ENCODE measurements at regions not wholly inside any gene's neighbourhood (a gene's known extent, or its start where the extent isn't known, plus 50 kb on each side); places are given as distances from the start of the nearest gene placed in this dataset.
"Not testable (repeated sequence)": the region's sequence is repeated elsewhere in the genome, so short reads cannot be mapped to it uniquely, and the experiment has no call there.

DNA sequence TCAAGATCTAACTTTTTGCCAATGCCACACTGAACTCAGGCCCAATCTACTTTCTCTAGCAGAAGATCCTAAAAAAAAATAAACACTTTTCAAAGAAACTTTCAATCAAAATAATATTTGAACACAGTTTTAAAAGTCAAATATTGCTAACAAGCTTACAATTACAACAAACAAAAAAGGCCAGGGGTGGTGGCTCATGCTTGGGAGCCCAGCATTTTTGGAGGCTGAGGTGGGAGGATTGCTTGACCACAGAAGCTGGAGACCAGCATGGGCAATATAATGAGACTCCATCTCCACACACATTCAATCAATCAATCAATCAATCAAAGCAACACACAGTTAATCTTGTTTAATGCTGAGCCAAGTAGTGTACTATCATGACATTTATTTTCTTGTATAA, 149.2 kb downstream of the CYP26A1 start:
- no peak for DNase-seq (ENCODE audit: low read depth)
- no peak overlapping the region for H3K4me3 ChIP-seq (ENCODE audit: low read depth, low read length)
- TF ChIP-seq, protein P1, sequence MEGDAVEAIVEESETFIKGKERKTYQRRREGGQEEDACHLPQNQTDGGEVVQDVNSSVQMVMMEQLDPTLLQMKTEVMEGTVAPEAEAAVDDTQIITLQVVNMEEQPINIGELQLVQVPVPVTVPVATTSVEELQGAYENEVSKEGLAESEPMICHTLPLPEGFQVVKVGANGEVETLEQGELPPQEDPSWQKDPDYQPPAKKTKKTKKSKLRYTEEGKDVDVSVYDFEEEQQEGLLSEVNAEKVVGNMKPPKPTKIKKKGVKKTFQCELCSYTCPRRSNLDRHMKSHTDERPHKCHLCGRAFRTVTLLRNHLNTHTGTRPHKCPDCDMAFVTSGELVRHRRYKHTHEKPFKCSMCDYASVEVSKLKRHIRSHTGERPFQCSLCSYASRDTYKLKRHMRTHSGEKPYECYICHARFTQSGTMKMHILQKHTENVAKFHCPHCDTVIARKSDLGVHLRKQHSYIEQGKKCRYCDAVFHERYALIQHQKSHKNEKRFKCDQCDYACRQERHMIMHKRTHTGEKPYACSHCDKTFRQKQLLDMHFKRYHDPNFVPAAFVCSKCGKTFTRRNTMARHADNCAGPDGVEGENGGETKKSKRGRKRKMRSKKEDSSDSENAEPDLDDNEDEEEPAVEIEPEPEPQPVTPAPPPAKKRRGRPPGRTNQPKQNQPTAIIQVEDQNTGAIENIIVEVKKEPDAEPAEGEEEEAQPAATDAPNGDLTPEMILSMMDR (IDR thresholded peaks at IDR 0.05; ENCODE audit: insufficient read depth, low read length) = no peak

DNA sequence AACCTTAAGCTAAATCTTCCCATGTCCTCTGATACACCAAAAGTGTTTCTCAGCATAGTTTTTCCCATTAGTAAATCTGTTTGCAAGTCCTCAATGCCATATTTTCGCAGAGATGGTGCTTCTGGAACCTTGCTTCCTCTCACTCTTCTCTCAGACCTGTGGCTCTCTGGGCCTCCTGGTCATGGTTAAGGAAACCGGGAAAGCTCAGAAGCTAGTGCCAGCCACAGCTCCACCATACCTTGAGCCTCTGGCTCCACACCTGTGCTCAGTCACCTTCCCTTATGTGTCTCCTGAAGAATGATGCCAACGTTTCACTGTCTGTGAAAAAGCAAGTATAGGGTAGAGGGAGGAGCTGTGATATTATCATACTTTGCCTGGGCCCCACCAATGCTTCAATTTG, 149.6 kb downstream of the CYP26A1 start:
- no peak for DNase-seq (ENCODE audit: low read depth)
- TF ChIP-seq, protein P1 (IDR thresholded peaks at IDR 0.05; ENCODE audit: insufficient read depth, low read length) = no peak
- no peak overlapping the region for H3K4me3 ChIP-seq (ENCODE audit: low read depth, low read length)

DNA sequence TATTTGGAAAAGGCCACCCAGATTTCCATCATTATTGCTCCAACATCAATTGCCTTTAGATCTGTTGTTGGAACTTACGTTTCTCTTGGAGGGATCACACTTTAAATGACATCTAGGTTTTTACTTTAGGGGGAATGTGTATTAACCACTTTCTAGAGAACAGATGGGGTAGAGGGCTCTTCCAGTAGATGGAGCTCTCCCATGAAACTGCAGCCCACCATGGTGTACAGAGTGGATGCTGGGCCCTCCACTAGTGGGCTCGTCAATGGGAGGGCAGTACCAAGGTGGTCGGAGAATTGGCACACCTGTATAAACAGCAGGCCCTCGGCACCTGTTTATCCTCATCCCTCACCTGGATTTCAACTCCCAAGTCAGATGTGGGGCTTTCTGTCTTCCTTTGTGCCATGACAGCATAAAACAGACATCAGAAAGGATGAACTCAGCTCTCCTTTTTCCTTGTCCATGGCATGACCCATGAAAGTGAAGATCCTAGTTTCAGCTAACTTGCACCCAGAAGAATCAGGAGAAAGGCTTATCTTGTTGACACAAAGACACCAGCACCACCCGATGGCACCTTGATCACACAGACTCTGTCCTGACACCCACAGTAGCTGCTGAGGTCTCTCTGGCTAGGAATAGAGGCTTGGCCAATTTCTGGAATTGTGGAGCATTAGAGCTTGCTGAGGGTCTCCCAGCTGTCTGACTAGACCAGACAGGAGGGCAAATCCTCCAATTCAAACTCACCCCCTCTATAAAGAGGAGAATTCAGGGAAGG, 150.5 kb downstream of the CYP26A1 start:
- TF ChIP-seq, protein P1 (IDR thresholded peaks at IDR 0.05; ENCODE audit: insufficient read depth, low read length) = no peak
- no peak for DNase-seq (ENCODE audit: low read depth)
- H3K4me3 ChIP-seq (ENCODE audit: low read depth, low read length) = no peak overlapping the region

GRCh38 chr10:93225938-93226337, 152.2 kb downstream of the CYP26A1 start:
- TF ChIP-seq, protein P1 (IDR thresholded peaks at IDR 0.05; ENCODE audit: insufficient read depth, low read length) = no peak
- DNase-seq (ENCODE audit: low read depth) = no peak

GRCh38 chr10:93226619-93227018, 152.9 kb downstream of the CYP26A1 start:
- TF ChIP-seq, protein P1 (IDR thresholded peaks at IDR 0.05; ENCODE audit: insufficient read depth, low read length) = no peak
- no peak for DNase-seq (ENCODE audit: low read depth)
- H3K4me3 ChIP-seq (ENCODE audit: low read depth, low read length) = no peak overlapping the region

More at GRCh38 chr10:93225938-93226337, 152.2 kb downstream of the CYP26A1 start:
- H3K4me3 ChIP-seq (ENCODE audit: low read depth, low read length) = no peak overlapping the region

- H3K4me3 ChIP-seq (ENCODE audit: low read depth, low read length); DNase-seq (ENCODE audit: low read depth): not testable (repeated sequence)
These were observed 156.9 kb downstream of the CYP26A1 start for GRCh38 chr10:93230596-93230995.

DNA sequence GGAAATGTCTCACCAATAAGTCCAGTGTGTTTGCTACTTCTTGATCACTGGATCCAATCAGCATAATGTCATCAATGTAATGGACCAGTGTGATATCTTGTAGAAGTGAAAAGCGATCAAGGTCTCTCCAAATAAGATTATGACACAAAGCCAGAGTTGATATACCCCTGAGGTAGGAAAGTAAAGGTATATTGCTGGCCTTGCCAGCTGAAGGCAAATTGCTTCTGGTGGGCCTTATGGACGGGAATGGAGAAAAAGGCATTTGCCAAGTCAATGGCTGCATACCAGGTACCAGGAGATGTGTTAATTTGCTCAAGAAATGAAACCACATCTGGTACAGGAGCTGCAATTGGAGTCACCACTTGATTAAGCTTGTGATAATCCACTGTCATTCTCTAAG, 158.5 kb downstream of the CYP26A1 start:
- not testable (repeated sequence) for H3K4me3 ChIP-seq (ENCODE audit: low read depth, low read length); DNase-seq (ENCODE audit: low read depth)

DNA sequence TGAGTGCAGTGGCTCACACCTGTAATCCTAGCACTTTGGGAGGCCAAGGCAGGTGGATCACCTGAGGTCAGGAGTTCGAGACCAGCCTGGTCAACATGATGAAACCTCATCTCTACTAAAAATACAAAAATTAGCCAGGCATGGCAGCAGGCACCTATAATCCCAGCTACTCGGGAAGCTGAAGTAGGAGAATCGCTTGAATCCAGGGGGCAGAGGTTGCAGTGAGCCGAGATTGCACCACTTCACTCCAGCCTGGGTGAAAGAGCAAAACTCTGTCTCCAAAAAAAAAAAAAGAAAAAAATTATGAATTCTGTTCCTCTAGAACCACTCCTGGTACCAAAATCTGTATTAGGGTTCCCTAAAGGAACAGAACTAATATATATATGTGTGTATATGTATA, 161.2 kb downstream of the CYP26A1 start:
- DNase-seq (ENCODE audit: low read depth); H3K4me3 ChIP-seq (ENCODE audit: low read depth, low read length): not testable (repeated sequence)
